HEK293 (cell line): ENCODE measurements at regions not wholly inside any gene's neighbourhood (a gene's known extent, or its start where the extent isn't known, plus 50 kb on each side); places are given as distances from the start of the nearest gene placed in this dataset.
"Not testable (repeated sequence)": the region's sequence is repeated elsewhere in the genome, so short reads cannot be mapped to it uniquely, and the experiment has no call there.

Experiments used
- CTCF ChIA-PET: fragments of 350-600 bp; formaldehyde crosslinking; extraction: SDS; loops from one replicate; lab custom pipeline; 2021; ENCODE audit warnings: antibody characterized with exemption; lab: Yijun Ruan, JAX
- POLR2A ChIA-PET: fragments of 300-600 bp; formaldehyde crosslinking; extraction: SDS; loops from one replicate; lab custom pipeline; 2020; ENCODE audit warnings: antibody characterized with exemption, inconsistent platforms; lab: Yijun Ruan, JAX
- H3K27ac ChIP-seq: fragments of 200-500 bp; sonication (Bioruptor generic); 2 replicates; pipeline ENCODE4 v1.5.1; 2014; ENCODE audit warnings: low read depth, low read length, control low read depth, inconsistent platforms; ENCODE audit errors: extremely low read depth
- H3K36me3 ChIP-seq, 2 experiments: fragments of 200-500 bp in 1 of 2; sonication (Bioruptor generic) in 1 of 2; 1 replicate in 1 of 2; 2 replicates in 1 of 2; pipeline ENCODE4 v1.5.1; 2014 to 2017; ENCODE audit warnings: inconsistent platforms in 2 of 2, low read length in 2 of 2; ENCODE audit not compliant: control insufficient read depth in 2 of 2, insufficient read depth in 1 of 2
- H3K4me1 ChIP-seq: fragments of 200-500 bp; sonication (Bioruptor generic); 2 replicates; pipeline ENCODE4 v1.5.1; 2014; ENCODE audit warnings: mild to moderate bottlenecking, low read length, inconsistent platforms; ENCODE audit not compliant: control insufficient read depth, insufficient read depth
- H3K4me3 ChIP-seq: 2 replicates; pipeline ENCODE4 v1.5.1; 2011; ENCODE audit warnings: low read depth, mild to moderate bottlenecking, control low read depth, low read length, moderate library complexity
- H3K9me3 ChIP-seq: fragments of 200-500 bp; sonication (Bioruptor generic); 2 replicates; pipeline ENCODE4 v1.5.1; 2014; ENCODE audit warnings: low read depth, low read length, inconsistent platforms; ENCODE audit not compliant: control insufficient read depth, insufficient read depth
- GFI1B ChIP-seq: fragments of 450-650 bp; formaldehyde crosslinking; IDR thresholded peaks from 2 replicates; pipeline ENCODE4 v1.5.1; 2016; ENCODE audit warnings: missing biosample characterization, missing genetic modification characterization
- SCRT2 ChIP-seq: fragments of 450-650 bp; formaldehyde crosslinking; IDR thresholded peaks from 2 replicates; pipeline ENCODE4 v1.5.1; 2016; ENCODE audit warnings: missing biosample characterization, missing genetic modification characterization
- WT1 ChIP-seq: fragments of 450-650 bp; formaldehyde crosslinking; IDR thresholded peaks from 2 replicates; pipeline ENCODE4 v1.5.1; 2016; ENCODE audit warnings: missing biosample characterization, missing genetic modification characterization
- ZBTB7A ChIP-seq: fragments of 450-650 bp; formaldehyde crosslinking; IDR thresholded peaks from 2 replicates; pipeline ENCODE4 v1.5.1; 2016; ENCODE audit warnings: low read depth, missing biosample characterization, missing genetic modification characterization
- ZFP3 ChIP-seq: fragments of 450-650 bp; formaldehyde crosslinking; IDR thresholded peaks from 2 replicates; pipeline ENCODE4 v1.5.1; 2016; ENCODE audit warnings: low read depth, missing biosample characterization, missing genetic modification characterization
- ZFP37 ChIP-seq: fragments of 450-650 bp; formaldehyde crosslinking; IDR thresholded peaks from 2 replicates; pipeline ENCODE4 v1.5.1; 2016; ENCODE audit warnings: missing biosample characterization, missing genetic modification characterization
- ZNF155 ChIP-seq: fragments of 450-650 bp; formaldehyde crosslinking; IDR thresholded peaks from 2 replicates; pipeline ENCODE4 v1.5.1; 2016; ENCODE audit warnings: missing biosample characterization, missing genetic modification characterization
- ZNF184 ChIP-seq: fragments of 450-650 bp; IDR thresholded peaks from 2 replicates; pipeline ENCODE4 v1.5.1; 2018; ENCODE audit warnings: missing biosample characterization, mild to moderate bottlenecking, missing genetic modification characterization
- ZNF202 ChIP-seq: fragments of 450-650 bp; formaldehyde crosslinking; IDR thresholded peaks from 2 replicates; pipeline ENCODE4 v1.5.1; 2016; ENCODE audit warnings: missing biosample characterization, missing genetic modification characterization, borderline replicate concordance
- ZNF214 ChIP-seq: fragments of 450-650 bp; formaldehyde crosslinking; IDR thresholded peaks from 2 replicates; pipeline ENCODE4 v1.5.1; 2017; ENCODE audit warnings: missing biosample characterization, mild to moderate bottlenecking, missing genetic modification characterization, borderline replicate concordance
- ZNF23 ChIP-seq: fragments of 450-650 bp; formaldehyde crosslinking; IDR thresholded peaks from 2 replicates; pipeline ENCODE4 v1.5.1; 2016; ENCODE audit warnings: missing biosample characterization, missing genetic modification characterization, borderline replicate concordance
- ZNF24 ChIP-seq: fragments of 450-650 bp; formaldehyde crosslinking; IDR thresholded peaks from 2 replicates; pipeline ENCODE4 v1.5.1; 2016; ENCODE audit warnings: missing biosample characterization, missing genetic modification characterization
- ZNF266 ChIP-seq: fragments of 450-650 bp; formaldehyde crosslinking; IDR thresholded peaks from 2 replicates; pipeline ENCODE4 v1.5.1; 2016; ENCODE audit warnings: missing biosample characterization, missing genetic modification characterization, low read depth
- ZNF350 ChIP-seq: fragments of 450-650 bp; formaldehyde crosslinking; IDR thresholded peaks from 2 replicates; pipeline ENCODE4 v1.5.0; 2017; ENCODE audit warnings: missing biosample characterization, mild to moderate bottlenecking, missing genetic modification characterization
- ZNF391 ChIP-seq: fragments of 450-650 bp; formaldehyde crosslinking; IDR thresholded peaks from 2 replicates; pipeline ENCODE4 v1.5.1; 2016; ENCODE audit warnings: low read depth, missing biosample characterization, missing genetic modification characterization, borderline replicate concordance
- ZNF416 ChIP-seq: fragments of 450-650 bp; formaldehyde crosslinking; IDR thresholded peaks from 2 replicates; pipeline ENCODE4 v1.5.1; 2016; ENCODE audit warnings: missing biosample characterization, missing genetic modification characterization
- ZNF433 ChIP-seq: fragments of 450-650 bp; formaldehyde crosslinking; IDR thresholded peaks from 2 replicates; pipeline ENCODE4 v1.5.1; 2016; ENCODE audit warnings: missing biosample characterization, missing genetic modification characterization, low read depth
- ZNF548 ChIP-seq: fragments of 450-650 bp; formaldehyde crosslinking; IDR thresholded peaks from 2 replicates; pipeline ENCODE4 v1.5.1; 2016; ENCODE audit warnings: missing biosample characterization, missing genetic modification characterization
- ZNF768 ChIP-seq: fragments of 450-650 bp; formaldehyde crosslinking; IDR thresholded peaks from 2 replicates; pipeline ENCODE4 v1.5.1; 2018; ENCODE audit warnings: missing biosample characterization, mild to moderate bottlenecking, missing genetic modification characterization
- TF ChIP-seq, protein P1 (sequence below): fragments of 450-650 bp; formaldehyde crosslinking; IDR thresholded peaks from 2 replicates; pipeline ENCODE4 v1.5.1; 2016; ENCODE audit warnings: missing biosample characterization, missing genetic modification characterization
- TF ChIP-seq, protein P2 (sequence below): fragments of 450-650 bp; formaldehyde crosslinking; IDR thresholded peaks from 2 replicates; pipeline ENCODE4 v1.5.1; 2016; ENCODE audit warnings: missing biosample characterization, missing genetic modification characterization
- TF ChIP-seq, protein P3 (sequence below): fragments of 450-650 bp; formaldehyde crosslinking; IDR thresholded peaks from 2 replicates; pipeline ENCODE4 v1.5.1; 2016; ENCODE audit warnings: missing biosample characterization, missing genetic modification characterization
- TF ChIP-seq, protein P4 (sequence below): fragments of 450-650 bp; formaldehyde crosslinking; IDR thresholded peaks from 2 replicates; pipeline ENCODE4 v1.5.1; 2016; ENCODE audit warnings: missing biosample characterization, missing genetic modification characterization, borderline replicate concordance

DNA sequence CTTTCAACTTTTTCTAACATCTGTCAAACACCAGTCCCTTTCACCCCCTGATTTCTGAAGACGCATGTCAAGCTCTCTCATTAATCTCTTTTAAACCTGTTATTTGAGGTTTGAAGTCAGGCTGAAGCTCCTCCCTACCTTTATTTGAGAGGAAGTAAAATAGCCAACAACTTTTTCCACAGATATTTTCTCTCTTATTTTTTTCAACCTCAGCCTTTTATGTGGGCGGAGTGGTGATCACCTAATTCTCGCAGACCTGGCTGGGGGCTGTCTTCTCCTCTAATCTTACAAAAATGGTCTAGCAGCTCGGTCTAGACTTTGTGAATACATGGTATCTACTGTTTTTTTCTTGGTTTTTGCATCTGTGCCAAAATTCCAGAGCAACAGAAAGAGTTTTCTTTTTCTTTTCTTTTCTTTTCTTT is 395.7 kb upstream of the ACTBL2 start (continued):
- TF ChIP-seq ZBTB7A (tag by site-specific recombination) (no peak), WT1 (no peak), GFI1B (tag by site-specific recombination) (no peak), ZNF350 (no peak), ZNF23 (tag by site-specific recombination) (no peak)

DNA sequence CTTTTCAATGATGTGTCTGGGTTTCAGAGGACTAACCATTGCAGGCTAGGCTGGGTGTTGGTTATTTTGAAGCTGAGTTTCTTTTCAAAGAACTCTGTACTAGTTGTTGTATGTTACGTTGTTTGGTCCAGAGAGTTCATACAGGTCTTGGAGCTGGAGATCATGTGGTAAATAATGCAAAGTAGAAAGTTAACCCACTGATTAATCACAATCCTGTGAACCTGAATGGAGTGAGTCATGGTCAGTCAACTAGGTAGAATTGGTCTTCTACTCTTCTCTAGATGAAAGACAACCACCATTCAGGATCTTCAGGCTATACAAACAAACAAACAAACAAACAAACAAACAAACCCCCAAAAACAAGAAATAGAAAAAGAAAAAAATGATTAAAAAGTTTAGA is 388.9 kb upstream of the ACTBL2 start:
- no peaks in the 10 kb centered on the region for H3K36me3 ChIP-seq
- H3K4me1 ChIP-seq: no peaks in the 10 kb centered on the region
- CTCF ChIA-PET: no interaction called here
- H3K27ac ChIP-seq: no peak overlapping the region
- TF ChIP-seq ZNF391 (tag by site-specific recombination): no peak
- no peak for TF ChIP-seq ZBTB7A (tag by site-specific recombination)
- TF ChIP-seq ZFP37: no peak
- TF ChIP-seq ZNF266 (tag by site-specific recombination): no peak
- no peak for TF ChIP-seq ZNF184
- no peak overlapping the region for H3K4me3 ChIP-seq
- POLR2A ChIA-PET: no interaction called here
- H3K9me3 ChIP-seq: no peaks in the 10 kb centered on the region

DNA sequence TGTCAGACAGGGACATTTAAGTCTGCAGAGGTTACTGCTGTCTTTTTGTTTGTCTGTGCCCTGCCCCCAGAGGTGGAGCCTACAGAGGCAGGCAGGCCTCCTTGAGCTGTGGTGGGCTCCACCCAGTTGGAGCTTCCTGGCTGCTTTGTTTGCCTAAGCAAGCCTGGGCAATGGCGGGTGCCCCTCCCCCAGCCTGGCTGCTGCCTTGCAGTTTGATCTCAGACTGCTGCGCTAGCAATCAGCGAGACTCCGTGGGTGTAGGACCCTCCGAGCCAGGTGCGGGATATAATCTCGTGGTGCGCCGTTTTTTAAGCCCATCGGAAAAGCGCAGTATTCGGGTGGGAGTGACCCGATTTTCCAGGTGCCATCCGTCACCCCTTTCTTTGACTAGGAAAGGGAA is 387.7 kb upstream of the ACTBL2 start:
- H3K4me1 ChIP-seq, H3K4me3 ChIP-seq, H3K36me3 ChIP-seq, CTCF ChIA-PET, H3K27ac ChIP-seq, H3K9me3 ChIP-seq, POLR2A ChIA-PET: not testable (repeated sequence)

DNA sequence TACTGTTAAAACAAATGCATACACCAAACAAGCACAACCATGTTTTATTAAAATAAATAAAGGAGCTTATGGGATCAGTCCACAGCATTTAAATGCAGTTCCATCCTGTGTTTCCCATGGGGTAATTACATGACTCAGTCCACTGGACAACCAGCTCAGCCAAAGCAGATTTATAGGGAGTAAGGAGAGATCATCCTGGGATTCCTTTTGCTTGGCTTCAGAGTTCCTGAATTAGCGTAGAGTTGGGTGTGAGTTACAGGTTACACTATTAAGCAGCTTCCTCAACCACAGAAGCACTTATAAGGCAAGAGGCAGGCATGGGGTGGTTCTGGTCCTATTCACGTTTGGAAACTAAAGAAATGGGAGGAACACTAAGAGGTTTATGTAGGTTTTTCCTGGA is 381.1 kb upstream of the ACTBL2 start:
- Histone ChIP-seq H3K4me3 (no peak overlapping the region), H3K4me1 (no peaks in the 10 kb centered on the region), H3K9me3 (no peaks in the 10 kb centered on the region), H3K27ac (no peak overlapping the region), H3K36me3 (no peaks in the 10 kb centered on the region)
- POLR2A ChIA-PET: no interaction called here
- CTCF ChIA-PET: interaction anchor here (0.7 to 1.7 kb wide), 2 partner anchors 24 to 84 kb away, joined by 3 to 7 read pairs; no protein-coding TSS in a partner anchor
- no peak for TF ChIP-seq ZNF416 (tag by site-specific recombination)
- no peak for TF ChIP-seq ZNF214
- no peak for TF ChIP-seq ZNF768 (tag by site-specific recombination)
- TF ChIP-seq, protein P1, sequence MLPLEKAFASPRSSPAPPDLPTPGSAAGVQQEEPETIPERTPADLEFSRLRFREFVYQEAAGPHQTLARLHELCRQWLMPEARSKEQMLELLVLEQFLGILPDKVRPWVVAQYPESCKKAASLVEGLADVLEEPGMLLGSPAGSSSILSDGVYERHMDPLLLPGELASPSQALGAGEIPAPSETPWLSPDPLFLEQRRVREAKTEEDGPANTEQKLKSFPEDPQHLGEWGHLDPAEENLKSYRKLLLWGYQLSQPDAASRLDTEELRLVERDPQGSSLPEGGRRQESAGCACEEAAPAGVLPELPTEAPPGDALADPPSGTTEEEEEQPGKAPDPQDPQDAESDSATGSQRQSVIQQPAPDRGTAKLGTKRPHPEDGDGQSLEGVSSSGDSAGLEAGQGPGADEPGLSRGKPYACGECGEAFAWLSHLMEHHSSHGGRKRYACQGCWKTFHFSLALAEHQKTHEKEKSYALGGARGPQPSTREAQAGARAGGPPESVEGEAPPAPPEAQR (tag by site-specific recombination): no peak
- TF ChIP-seq, protein P2, sequence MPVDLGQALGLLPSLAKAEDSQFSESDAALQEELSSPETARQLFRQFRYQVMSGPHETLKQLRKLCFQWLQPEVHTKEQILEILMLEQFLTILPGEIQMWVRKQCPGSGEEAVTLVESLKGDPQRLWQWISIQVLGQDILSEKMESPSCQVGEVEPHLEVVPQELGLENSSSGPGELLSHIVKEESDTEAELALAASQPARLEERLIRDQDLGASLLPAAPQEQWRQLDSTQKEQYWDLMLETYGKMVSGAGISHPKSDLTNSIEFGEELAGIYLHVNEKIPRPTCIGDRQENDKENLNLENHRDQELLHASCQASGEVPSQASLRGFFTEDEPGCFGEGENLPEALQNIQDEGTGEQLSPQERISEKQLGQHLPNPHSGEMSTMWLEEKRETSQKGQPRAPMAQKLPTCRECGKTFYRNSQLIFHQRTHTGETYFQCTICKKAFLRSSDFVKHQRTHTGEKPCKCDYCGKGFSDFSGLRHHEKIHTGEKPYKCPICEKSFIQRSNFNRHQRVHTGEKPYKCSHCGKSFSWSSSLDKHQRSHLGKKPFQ (tag by site-specific recombination): no peak
- TF ChIP-seq, protein P3, sequence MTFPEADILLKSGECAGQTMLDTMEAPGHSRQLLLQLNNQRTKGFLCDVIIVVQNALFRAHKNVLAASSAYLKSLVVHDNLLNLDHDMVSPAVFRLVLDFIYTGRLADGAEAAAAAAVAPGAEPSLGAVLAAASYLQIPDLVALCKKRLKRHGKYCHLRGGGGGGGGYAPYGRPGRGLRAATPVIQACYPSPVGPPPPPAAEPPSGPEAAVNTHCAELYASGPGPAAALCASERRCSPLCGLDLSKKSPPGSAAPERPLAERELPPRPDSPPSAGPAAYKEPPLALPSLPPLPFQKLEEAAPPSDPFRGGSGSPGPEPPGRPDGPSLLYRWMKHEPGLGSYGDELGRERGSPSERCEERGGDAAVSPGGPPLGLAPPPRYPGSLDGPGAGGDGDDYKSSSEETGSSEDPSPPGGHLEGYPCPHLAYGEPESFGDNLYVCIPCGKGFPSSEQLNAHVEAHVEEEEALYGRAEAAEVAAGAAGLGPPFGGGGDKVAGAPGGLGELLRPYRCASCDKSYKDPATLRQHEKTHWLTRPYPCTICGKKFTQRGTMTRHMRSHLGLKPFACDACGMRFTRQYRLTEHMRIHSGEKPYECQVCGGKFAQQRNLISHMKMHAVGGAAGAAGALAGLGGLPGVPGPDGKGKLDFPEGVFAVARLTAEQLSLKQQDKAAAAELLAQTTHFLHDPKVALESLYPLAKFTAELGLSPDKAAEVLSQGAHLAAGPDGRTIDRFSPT (tag by site-specific recombination): no peak
- no peak for TF ChIP-seq GFI1B (tag by site-specific recombination)
- no peak for TF ChIP-seq ZNF24 (tag by site-specific recombination)
- TF ChIP-seq SCRT2 (tag by site-specific recombination): no peak
- no peak for TF ChIP-seq ZNF202 (tag by site-specific recombination)
- TF ChIP-seq ZNF155 (tag by site-specific recombination): no peak
- TF ChIP-seq ZNF548 (tag by site-specific recombination): no peak
- TF ChIP-seq ZFP3 (tag by site-specific recombination): no peak
- TF ChIP-seq, protein P4, sequence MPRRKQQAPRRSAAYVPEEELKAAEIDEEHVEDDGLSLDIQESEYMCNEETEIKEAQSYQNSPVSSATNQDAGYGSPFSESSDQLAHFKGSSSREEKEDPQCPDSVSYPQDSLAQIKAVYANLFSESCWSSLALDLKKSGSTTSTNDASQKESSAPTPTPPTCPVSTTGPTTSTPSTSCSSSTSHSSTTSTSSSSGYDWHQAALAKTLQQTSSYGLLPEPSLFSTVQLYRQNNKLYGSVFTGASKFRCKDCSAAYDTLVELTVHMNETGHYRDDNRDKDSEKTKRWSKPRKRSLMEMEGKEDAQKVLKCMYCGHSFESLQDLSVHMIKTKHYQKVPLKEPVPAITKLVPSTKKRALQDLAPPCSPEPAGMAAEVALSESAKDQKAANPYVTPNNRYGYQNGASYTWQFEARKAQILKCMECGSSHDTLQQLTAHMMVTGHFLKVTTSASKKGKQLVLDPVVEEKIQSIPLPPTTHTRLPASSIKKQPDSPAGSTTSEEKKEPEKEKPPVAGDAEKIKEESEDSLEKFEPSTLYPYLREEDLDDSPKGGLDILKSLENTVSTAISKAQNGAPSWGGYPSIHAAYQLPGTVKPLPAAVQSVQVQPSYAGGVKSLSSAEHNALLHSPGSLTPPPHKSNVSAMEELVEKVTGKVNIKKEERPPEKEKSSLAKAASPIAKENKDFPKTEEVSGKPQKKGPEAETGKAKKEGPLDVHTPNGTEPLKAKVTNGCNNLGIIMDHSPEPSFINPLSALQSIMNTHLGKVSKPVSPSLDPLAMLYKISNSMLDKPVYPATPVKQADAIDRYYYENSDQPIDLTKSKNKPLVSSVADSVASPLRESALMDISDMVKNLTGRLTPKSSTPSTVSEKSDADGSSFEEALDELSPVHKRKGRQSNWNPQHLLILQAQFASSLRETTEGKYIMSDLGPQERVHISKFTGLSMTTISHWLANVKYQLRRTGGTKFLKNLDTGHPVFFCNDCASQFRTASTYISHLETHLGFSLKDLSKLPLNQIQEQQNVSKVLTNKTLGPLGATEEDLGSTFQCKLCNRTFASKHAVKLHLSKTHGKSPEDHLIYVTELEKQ: no peak
- no peak for TF ChIP-seq ZNF433
